Neuronal stem cell (in vitro differentiated cells): ENCODE measurements at regions not wholly inside any gene's neighbourhood (a gene's known extent, or its start where the extent isn't known, plus 50 kb on each side); places are given as distances from the start of the nearest gene placed in this dataset.

Experiments
- DNase-seq: peaks from one replicate; pipeline ENCODE4 v3.0.0-alpha.2; 2013; ENCODE audit warnings: low spot score
- H2AFZ ChIP-seq: one replicate; pipeline ENCODE4 v1.6.1; 2013; ENCODE audit warnings: mild to moderate bottlenecking, low read length, inconsistent platforms
- H2AK5ac ChIP-seq: 2 replicates; pipeline ENCODE4 v1.6.1; 2013; ENCODE audit warnings: low read depth, mild to moderate bottlenecking, inconsistent platforms, low read length, moderate library complexity, mixed read lengths
- H2BK120ac ChIP-seq: 2 replicates; pipeline ENCODE4 v1.6.1; 2013; ENCODE audit warnings: low read depth, mild to moderate bottlenecking, inconsistent platforms, low read length, moderate library complexity, mixed read lengths
- H2BK12ac ChIP-seq: one replicate; pipeline ENCODE4 v1.6.1; 2013; ENCODE audit warnings: low read length, inconsistent platforms
- H2BK15ac ChIP-seq: 2 replicates; pipeline ENCODE4 v1.6.1; 2013; ENCODE audit warnings: mild to moderate bottlenecking, low read length, inconsistent platforms, mixed read lengths
- H2BK5ac ChIP-seq: one replicate; pipeline ENCODE4 v1.6.1; 2013; ENCODE audit warnings: inconsistent platforms, mild to moderate bottlenecking, low read length, moderate library complexity
- H3K14ac ChIP-seq: one replicate; pipeline ENCODE4 v1.6.1; 2013; ENCODE audit warnings: low read length, inconsistent platforms
- H3K18ac ChIP-seq: 2 replicates; pipeline ENCODE4 v1.6.1; 2013; ENCODE audit warnings: low read length, inconsistent platforms
- H3K23ac ChIP-seq: 2 replicates; pipeline ENCODE4 v1.6.1; 2013; ENCODE audit warnings: low read depth, mild to moderate bottlenecking, mixed read lengths, low read length, inconsistent platforms; ENCODE audit not compliant: poor library complexity
- H3K27ac ChIP-seq: replicated peaks from 3 replicates; pipeline ENCODE4 v1.5.1; 2013; ENCODE audit warnings: low read length, inconsistent platforms
- H3K27me3 ChIP-seq, 3 experiments: 2 replicates each; pipeline ENCODE4 v1.6.1; 2013; ENCODE audit warnings: low read length in 3 of 3, mild to moderate bottlenecking in 2 of 3, inconsistent platforms in 1 of 3, low read depth in 1 of 3, mixed read lengths in 1 of 3, moderate library complexity in 1 of 3; ENCODE audit not compliant: control insufficient read depth in 3 of 3, insufficient read depth in 3 of 3
- H3K36me3 ChIP-seq, 2 donors: replicated peaks in 1 of 2; 2 replicates each; pipeline ENCODE4 v1.6.1; 2013; ENCODE audit warnings: low read length in 2 of 2; ENCODE audit not compliant: control insufficient read depth in 2 of 2, insufficient read depth in 2 of 2
- H3K4ac ChIP-seq: 2 replicates; pipeline ENCODE4 v1.6.1; 2013; ENCODE audit warnings: inconsistent platforms, mild to moderate bottlenecking, low read length, moderate library complexity
- H3K4me1 ChIP-seq, 2 donors: 1 replicate in 1 of 2; 2 replicates in 1 of 2; pipeline ENCODE4 v1.6.1; 2013; ENCODE audit warnings: low read length in 2 of 2, low read depth in 1 of 2; ENCODE audit not compliant: control insufficient read depth in 2 of 2, insufficient read depth in 1 of 2
- H3K4me2 ChIP-seq: one replicate; pipeline ENCODE4 v1.6.1; 2013; ENCODE audit warnings: mild to moderate bottlenecking, low read length, inconsistent platforms; ENCODE audit not compliant: insufficient read depth, poor library complexity, severe bottlenecking
- H3K4me3 ChIP-seq, 2 donors: 2 replicates each; pipeline ENCODE4 v1.5.1; 2013; ENCODE audit warnings: low read length in 2 of 2, mild to moderate bottlenecking in 2 of 2, inconsistent platforms in 1 of 2, moderate library complexity in 1 of 2
- H3K79me1 ChIP-seq: one replicate; pipeline ENCODE4 v1.6.1; 2013; ENCODE audit warnings: low read depth, mild to moderate bottlenecking, inconsistent platforms, low read length, moderate library complexity
- H3K9ac ChIP-seq: one replicate; pipeline ENCODE4 v1.6.1; 2013; ENCODE audit warnings: mild to moderate bottlenecking, low read depth, low read length, inconsistent platforms; ENCODE audit not compliant: poor library complexity
- H3K9me3 ChIP-seq, 2 donors: replicated peaks in 1 of 2; 2 replicates each; pipeline versions ENCODE3 to v1.6.1; 2013; ENCODE audit warnings: low read length in 2 of 2, mild to moderate bottlenecking in 2 of 2, inconsistent platforms in 1 of 2, low read depth in 1 of 2, mixed read lengths in 1 of 2, moderate library complexity in 1 of 2; ENCODE audit not compliant: control insufficient read depth in 2 of 2, insufficient read depth in 1 of 2
- H4K8ac ChIP-seq: one replicate; pipeline ENCODE4 v1.6.1; 2013; ENCODE audit warnings: low read depth, mild to moderate bottlenecking, inconsistent platforms, low read length, moderate library complexity
- H4K91ac ChIP-seq: one replicate; pipeline ENCODE4 v1.6.1; 2013; ENCODE audit warnings: low read length, low read depth, mild to moderate bottlenecking, inconsistent platforms; ENCODE audit not compliant: poor library complexity
- WGBS, 2 donors: extraction: QIAGEN DNeasy Blood & Tissue Kit; methylation state at CpG; one replicate each; pipeline ENCODE4 v1.1.7; 2013; ENCODE audit warnings: missing lambda C conversion rate in 2 of 2, mixed read lengths in 1 of 2; ENCODE audit not compliant: insufficient read length in 2 of 2, insufficient replicate concordance in 1 of 2; ENCODE audit errors: extremely low coverage in 2 of 2; 5-methylcytosine and 5-hydroxymethylcytosine counted together

DNA sequence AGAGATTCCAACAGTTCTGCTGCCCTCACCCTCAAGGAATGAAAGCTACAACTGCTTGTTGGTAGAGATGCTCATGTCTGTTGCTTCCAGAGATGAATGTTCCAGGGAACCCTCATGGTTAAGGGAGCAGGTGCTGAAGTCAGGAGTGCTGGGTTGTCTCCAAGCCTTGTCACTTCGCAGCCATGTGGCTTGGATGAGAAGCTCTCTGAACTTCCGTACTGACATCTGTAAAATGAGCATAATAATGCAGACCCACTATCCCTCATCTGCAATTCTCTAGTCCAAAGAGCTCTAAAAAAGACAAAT, 133.3 kb upstream of the ADRA1B start:
- WGBS, 2 donors, result no CpG with 5 or more reads among the region's 2 CpGs
- H3K27ac ChIP-seq, result no peak overlapping the region
- H2AK5ac ChIP-seq, result no peak overlapping the region
- no peaks in the 10 kb centered on the region for H3K36me3 ChIP-seq
- no peak overlapping the region for H3K9ac ChIP-seq
- H2BK120ac ChIP-seq, result no peak overlapping the region
- H3K23ac ChIP-seq, result no peak overlapping the region
- no peak overlapping the region for H3K4me2 ChIP-seq
- no peak overlapping the region for H2AFZ ChIP-seq
- H3K9me3 ChIP-seq, result no peaks in the 10 kb centered on the region
- no peak overlapping the region for H2BK12ac ChIP-seq
- H4K91ac ChIP-seq, result no peak overlapping the region
- H3K4me1 ChIP-seq, result no peaks in the 10 kb centered on the region
- H3K18ac ChIP-seq, result no peak overlapping the region
- no peak overlapping the region for H3K4me3 ChIP-seq
- no peaks in the 10 kb centered on the region for H3K79me1 ChIP-seq
- no peak overlapping the region for H2BK15ac ChIP-seq
- H3K27me3 ChIP-seq, result no peaks in the 10 kb centered on the region
- no peak overlapping the region for H3K4ac ChIP-seq
- H2BK5ac ChIP-seq, result no peak overlapping the region
- no peak for DNase-seq
- no peak overlapping the region for H3K14ac ChIP-seq
- H4K8ac ChIP-seq, result no peak overlapping the region

GRCh38 chr5:159783726-159784247, 132.5 kb upstream of the ADRA1B start:
- Histone ChIP-seq H3K79me1 (no peaks in the 10 kb centered on the region), H4K8ac (no peak overlapping the region), H4K91ac (no peak overlapping the region), H3K36me3 (no peaks in the 10 kb centered on the region), H3K4ac (no peak overlapping the region), H3K18ac (no peak overlapping the region), H3K27ac (no peak overlapping the region), H2BK12ac (no peak overlapping the region), H3K23ac (no peak overlapping the region), H3K27me3 (no peaks in the 10 kb centered on the region), H3K4me2 (no peak overlapping the region), H3K9me3 (no peaks in the 10 kb centered on the region), H3K14ac (no peak overlapping the region), H3K9ac (no peak overlapping the region), H2BK120ac (no peak overlapping the region), H2AK5ac (no peak overlapping the region), H2BK15ac (no peak overlapping the region), H2AFZ (no peak overlapping the region), H3K4me1 (no peaks in the 10 kb centered on the region), H2BK5ac (no peak overlapping the region), H3K4me3 (no peak overlapping the region)
- WGBS, 2 donors, result no CpG with 5 or more reads among the region's 3 CpGs
- DNase-seq, result no peak

DNA sequence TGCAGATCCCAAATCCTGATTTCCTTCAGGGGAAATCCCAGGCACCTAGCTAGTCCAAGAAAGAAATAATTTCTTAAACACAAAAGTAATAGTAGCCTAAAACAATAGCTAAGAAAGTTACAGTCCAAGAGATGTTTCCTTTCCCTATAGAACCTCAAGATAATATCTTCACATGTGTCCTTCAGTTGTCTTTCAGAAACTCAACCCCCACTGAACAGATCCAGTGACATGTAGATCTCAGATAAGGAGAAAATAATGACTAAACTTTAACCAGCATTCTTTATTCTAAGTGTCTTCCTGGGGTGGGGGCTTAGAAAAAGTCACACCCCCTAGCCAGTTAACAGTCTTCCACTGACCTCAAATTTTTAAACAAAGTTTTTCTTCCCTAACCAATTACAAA, 131.3 kb upstream of the ADRA1B start:
- no peak overlapping the region for H3K14ac ChIP-seq
- no peaks in the 10 kb centered on the region for H3K79me1 ChIP-seq
- H4K8ac ChIP-seq, result no peak overlapping the region
- H3K36me3 ChIP-seq, result no peaks in the 10 kb centered on the region
- H3K23ac ChIP-seq, result no peak overlapping the region
- H2BK12ac ChIP-seq, result no peak overlapping the region
- no peak overlapping the region for H3K4me3 ChIP-seq
- H3K27me3 ChIP-seq, result no peaks in the 10 kb centered on the region
- no peak overlapping the region for H2BK5ac ChIP-seq
- no peak overlapping the region for H3K4ac ChIP-seq
- H4K91ac ChIP-seq, result no peak overlapping the region
- H3K4me2 ChIP-seq, result no peak overlapping the region
- no peak overlapping the region for H2BK120ac ChIP-seq
- no peaks in the 10 kb centered on the region for H3K4me1 ChIP-seq
- no peak overlapping the region for H2BK15ac ChIP-seq
- no peak overlapping the region for H2AFZ ChIP-seq
- H3K18ac ChIP-seq, result no peak overlapping the region
- H2AK5ac ChIP-seq, result no peak overlapping the region
- DNase-seq, result no peak
- no peak overlapping the region for H3K27ac ChIP-seq
- no peaks in the 10 kb centered on the region for H3K9me3 ChIP-seq
- H3K9ac ChIP-seq, result no peak overlapping the region

DNA sequence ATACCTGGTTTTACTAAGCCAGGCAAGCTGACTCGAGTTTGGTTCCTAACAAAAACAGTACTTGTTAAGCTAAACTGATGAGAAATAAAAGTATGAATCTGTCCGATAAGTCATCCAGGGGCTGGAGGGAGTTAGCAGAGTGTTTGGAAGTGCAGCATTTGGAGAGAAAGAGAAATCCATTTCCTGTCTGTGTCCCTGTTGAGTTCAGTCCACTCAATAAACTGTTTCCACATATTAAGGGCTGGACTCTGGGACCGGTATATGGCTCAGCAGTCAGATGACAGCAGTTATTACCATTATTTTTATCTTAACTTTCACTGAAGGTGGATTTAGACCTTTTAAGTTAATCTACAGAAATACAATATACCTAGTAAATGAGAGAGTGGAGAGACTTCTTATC, 130.6 kb upstream of the ADRA1B start:
- WGBS, 2 donors, result no CpG with 5 or more reads among the region's 3 CpGs
- Histone ChIP-seq H3K9ac (no peak overlapping the region), H3K4ac (no peak overlapping the region), H4K91ac (no peak overlapping the region), H3K4me2 (no peak overlapping the region), H3K14ac (no peak overlapping the region), H3K27me3 (no peaks in the 10 kb centered on the region), H2BK5ac (no peak overlapping the region), H3K4me1 (no peaks in the 10 kb centered on the region), H3K4me3 (no peak overlapping the region), H3K18ac (no peak overlapping the region), H2AK5ac (no peak overlapping the region), H3K27ac (no peak overlapping the region), H3K79me1 (no peaks in the 10 kb centered on the region), H2BK15ac (no peak overlapping the region), H2AFZ (no peak overlapping the region), H3K23ac (no peak overlapping the region), H2BK12ac (no peak overlapping the region), H2BK120ac (no peak overlapping the region), H3K36me3 (no peaks in the 10 kb centered on the region), H4K8ac (no peak overlapping the region), H3K9me3 (no peaks in the 10 kb centered on the region)
- no peak for DNase-seq
